H1 (cell line): ENCODE measurements at regions not wholly inside any gene's neighbourhood (a gene's known extent, or its start where the extent isn't known, plus 50 kb on each side); places are given as distances from the start of the nearest gene placed in this dataset.

Experiments used
- CTCF ChIA-PET: fragments of 300-600 bp; sonication (Branson Sonifier 250); formaldehyde crosslinking; loops from one replicate; lab custom pipeline; 2021; ENCODE audit not compliant: partially characterized antibody; lab: Charles Lee
- POLR2A ChIA-PET: fragments of 300-600 bp; sonication (Branson Sonifier 250); formaldehyde crosslinking; loops from one replicate; lab custom pipeline; 2021; ENCODE audit warnings: inconsistent platforms; ENCODE audit not compliant: partially characterized antibody; lab: Charles Lee
- DNase-seq, 2 experiments: peaks; one replicate each; pipeline versions ENCODE4 v3.0.0 to v3.0.0-alpha.2; 2010 to 2022; ENCODE audit warnings: low spot score in 2 of 2, low read depth in 1 of 2, mixed read lengths in 1 of 2
- FAIRE-seq: peaks from 2 replicates; lab custom pipeline; 2011; peaks lifted over from hg19 to GRCh38; lab: Jason Lieb, UNC
- H2AFZ ChIP-seq: 2 replicates; pipeline ENCODE4 v1.8.1; 2012; ENCODE audit warnings: low read length, inconsistent platforms
- H2AK5ac ChIP-seq: 2 replicates; pipeline ENCODE4 v1.6.1; 2013; ENCODE audit warnings: low read depth, low read length
- H2BK120ac ChIP-seq: replicated peaks from 2 replicates; pipeline ENCODE3; 2013; ENCODE audit warnings: low read depth, low read length, inconsistent platforms
- H2BK12ac ChIP-seq: 2 replicates; pipeline ENCODE4 v1.6.1; 2013; ENCODE audit warnings: low read depth, low read length
- H2BK15ac ChIP-seq: 2 replicates; pipeline ENCODE4 v1.6.1; 2013; ENCODE audit warnings: low read length
- H2BK20ac ChIP-seq: 2 replicates; pipeline ENCODE4 v1.6.1; 2013; ENCODE audit warnings: low read length
- H2BK5ac ChIP-seq: 2 replicates; pipeline ENCODE4 v1.6.1; 2013; ENCODE audit warnings: low read depth, low read length
- H3K14ac ChIP-seq: 2 replicates; pipeline ENCODE4 v1.6.1; 2013; ENCODE audit warnings: inconsistent platforms; ENCODE audit not compliant: insufficient read length
- H3K18ac ChIP-seq: 2 replicates; pipeline ENCODE4 v1.6.1; 2013; ENCODE audit warnings: low read length; ENCODE audit errors: extremely low read depth
- H3K23ac ChIP-seq: 2 replicates; pipeline ENCODE4 v1.6.1; 2013; ENCODE audit warnings: inconsistent platforms; ENCODE audit not compliant: insufficient read length
- H3K23me2 ChIP-seq: 2 replicates; pipeline ENCODE4 v1.6.1; 2013; ENCODE audit warnings: low read depth, low read length
- H3K27ac ChIP-seq: 2 replicates; pipeline ENCODE4 v1.6.1; 2011; ENCODE audit warnings: low read depth, low read length, inconsistent platforms
- H3K27me3 ChIP-seq, 4 experiments: replicated peaks in 1 of 4; 1 replicate in 1 of 4; 2 replicates in 3 of 4; pipeline versions ENCODE4 v1.6.1 to v1.8.1; 2011 to 2013; ENCODE audit warnings: low read length in 3 of 4, mild to moderate bottlenecking in 3 of 4, inconsistent platforms in 2 of 4, mixed read lengths in 2 of 4, moderate library complexity in 1 of 4; ENCODE audit not compliant: control insufficient read depth in 3 of 4, insufficient read depth in 3 of 4; ENCODE audit errors: extremely low read depth in 1 of 4
- H3K36me3 ChIP-seq, 4 experiments: 2 replicates each; pipeline versions ENCODE4 v1.6.1 to v1.8.1; 2011 to 2013; ENCODE audit warnings: mild to moderate bottlenecking in 4 of 4, low read length in 3 of 4, moderate library complexity in 2 of 4, control low read depth in 1 of 4, inconsistent platforms in 1 of 4; ENCODE audit not compliant: insufficient read depth in 4 of 4, control insufficient read depth in 2 of 4
- H3K4ac ChIP-seq: replicated peaks from 2 replicates; pipeline ENCODE3; 2013; ENCODE audit warnings: low read length, low read depth, mixed read lengths, inconsistent platforms; ENCODE audit not compliant: insufficient read length
- H3K4me1 ChIP-seq, 4 experiments: replicated peaks in 1 of 4; 1 replicate in 1 of 4; 2 replicates in 3 of 4; pipeline versions ENCODE4 v1.6.1 to v1.8.1; 2011 to 2013; ENCODE audit warnings: low read length in 3 of 4, inconsistent platforms in 2 of 4, mixed read lengths in 1 of 4; ENCODE audit not compliant: insufficient read depth in 4 of 4, control insufficient read depth in 3 of 4
- H3K4me2 ChIP-seq, 2 experiments: 2 replicates each; pipeline versions ENCODE4 v1.6.1 to v1.8.1; 2011 to 2013; ENCODE audit warnings: low read depth in 2 of 2, low read length in 2 of 2, control low read depth in 1 of 2, inconsistent platforms in 1 of 2, mild to moderate bottlenecking in 1 of 2; ENCODE audit not compliant: insufficient read depth in 1 of 2
- H3K4me3 ChIP-seq, 4 experiments: fragments of 200-600, 300-600 bp in 1 of 4; sonication (generic), shearing (Covaris generic), sonication (Bioruptor Twin) in 1 of 4; 2 replicates each; pipeline versions ENCODE4 v1.5.1 to v1.8.1; 2011 to 2016; ENCODE audit warnings: low read length in 4 of 4, low read depth in 3 of 4, control low read depth in 2 of 4, inconsistent platforms in 2 of 4, mild to moderate bottlenecking in 2 of 4, mixed read lengths in 1 of 4, moderate library complexity in 1 of 4; ENCODE audit not compliant: insufficient read depth in 2 of 4; ENCODE audit errors: extremely low read depth in 1 of 4
- H3K56ac ChIP-seq: replicated peaks from 2 replicates; pipeline ENCODE3; 2013; ENCODE audit warnings: low read depth, mild to moderate bottlenecking, mixed read lengths, low read length, inconsistent platforms; ENCODE audit not compliant: insufficient read length
- H3K79me1 ChIP-seq: 2 replicates; pipeline ENCODE4 v1.6.1; 2013; ENCODE audit warnings: low read depth, low read length, control low read depth
- H3K79me2 ChIP-seq, 2 experiments: 2 replicates each; pipeline versions ENCODE4 v1.6.1 to v1.8.1; 2012 to 2013; ENCODE audit warnings: low read length in 2 of 2, mild to moderate bottlenecking in 2 of 2, inconsistent platforms in 1 of 2; ENCODE audit not compliant: insufficient read depth in 2 of 2, control insufficient read depth in 1 of 2
- H3K9ac ChIP-seq, 4 experiments: replicated peaks in 1 of 4; 1 replicate in 1 of 4; 2 replicates in 3 of 4; pipeline versions ENCODE4 v1.6.1 to v1.8.1; 2011 to 2013; ENCODE audit warnings: low read depth in 3 of 4, low read length in 3 of 4, control low read depth in 2 of 4, mild to moderate bottlenecking in 2 of 4, moderate library complexity in 2 of 4, inconsistent platforms in 1 of 4; ENCODE audit errors: extremely low read depth in 1 of 4
- H3K9me3 ChIP-seq, 2 experiments: 2 replicates each; pipeline versions ENCODE4 v1.6.1 to v1.8.1; 2012 to 2013; ENCODE audit warnings: mild to moderate bottlenecking in 2 of 2, moderate library complexity in 2 of 2, control low read depth in 1 of 2, inconsistent platforms in 1 of 2, low read depth in 1 of 2, low read length in 1 of 2, mixed read lengths in 1 of 2; ENCODE audit not compliant: insufficient read depth in 2 of 2
- H4K20me1 ChIP-seq, 2 experiments: replicated peaks in 1 of 2; 2 replicates each; pipeline versions ENCODE3 to v1.8.1; 2011 to 2013; ENCODE audit warnings: inconsistent platforms in 2 of 2, low read length in 2 of 2, mild to moderate bottlenecking in 1 of 2; ENCODE audit not compliant: insufficient read depth in 2 of 2, control insufficient read depth in 1 of 2
- H4K5ac ChIP-seq: 2 replicates; pipeline ENCODE4 v1.6.1; 2013; ENCODE audit warnings: low read length, low read depth, mixed read lengths, inconsistent platforms; ENCODE audit not compliant: insufficient read length
- H4K8ac ChIP-seq: 2 replicates; pipeline ENCODE4 v1.8.0; 2013; ENCODE audit warnings: mild to moderate bottlenecking, moderate library complexity, low read length, inconsistent platforms; ENCODE audit not compliant: insufficient read depth; ENCODE audit errors: extremely low read depth
- H4K91ac ChIP-seq: replicated peaks from 2 replicates; pipeline ENCODE3; 2013; ENCODE audit warnings: low read length, mixed read lengths, inconsistent platforms; ENCODE audit not compliant: insufficient read length
- BCL11A ChIP-seq, 2 experiments: IDR thresholded peaks; one replicate each; pipeline ENCODE4 v1.6.1; 2011; ENCODE audit warnings: low read depth in 2 of 2, low read length in 2 of 2, mild to moderate bottlenecking in 2 of 2
- EGR1 ChIP-seq: IDR thresholded peaks from 2 replicates; pipeline ENCODE4 v1.6.1; 2011; ENCODE audit warnings: low read depth, low read length, borderline replicate concordance
- RNF2 ChIP-seq: fragments of 200-900, 300-1000 bp; sonication (generic); IDR thresholded peaks from 2 replicates; pipeline ENCODE4 v1.7.1; 2016; ENCODE audit warnings: borderline replicate concordance, low read depth, mild to moderate bottlenecking, antibody characterized with exemption, low read length; ENCODE audit not compliant: poor library complexity, severe bottlenecking; ENCODE audit errors: missing control alignments
- SP2 ChIP-seq: IDR thresholded peaks from 2 replicates; pipeline ENCODE4 v1.6.1; 2012; ENCODE audit warnings: mild to moderate bottlenecking, low read length, inconsistent platforms
- SUZ12 ChIP-seq: fragments of 200-600 bp; sonication (generic); IDR thresholded peaks from 2 replicates; pipeline ENCODE4 v1.6.1; 2012; ENCODE audit warnings: mild to moderate bottlenecking, inconsistent platforms, low read length, moderate library complexity, mixed read lengths
- WGBS, 2 experiments: shearing (Covaris generic) in 1 of 2; methylation state at CpG; one replicate each; pipeline versions ENCODE4 v1.1.6 to v1.1.7; 2013 to 2015; ENCODE audit warnings: low lambda C conversion rate in 2 of 2, mixed read lengths in 2 of 2, inconsistent platforms in 1 of 2, low coverage in 1 of 2, missing lambda C conversion rate in 1 of 2; ENCODE audit not compliant: insufficient replicate concordance in 2 of 2, insufficient coverage in 1 of 2, insufficient read length in 1 of 2; ENCODE audit errors: extremely low coverage in 1 of 2, missing lambda C conversion rate in 1 of 2; 5-methylcytosine and 5-hydroxymethylcytosine counted together

DNA sequence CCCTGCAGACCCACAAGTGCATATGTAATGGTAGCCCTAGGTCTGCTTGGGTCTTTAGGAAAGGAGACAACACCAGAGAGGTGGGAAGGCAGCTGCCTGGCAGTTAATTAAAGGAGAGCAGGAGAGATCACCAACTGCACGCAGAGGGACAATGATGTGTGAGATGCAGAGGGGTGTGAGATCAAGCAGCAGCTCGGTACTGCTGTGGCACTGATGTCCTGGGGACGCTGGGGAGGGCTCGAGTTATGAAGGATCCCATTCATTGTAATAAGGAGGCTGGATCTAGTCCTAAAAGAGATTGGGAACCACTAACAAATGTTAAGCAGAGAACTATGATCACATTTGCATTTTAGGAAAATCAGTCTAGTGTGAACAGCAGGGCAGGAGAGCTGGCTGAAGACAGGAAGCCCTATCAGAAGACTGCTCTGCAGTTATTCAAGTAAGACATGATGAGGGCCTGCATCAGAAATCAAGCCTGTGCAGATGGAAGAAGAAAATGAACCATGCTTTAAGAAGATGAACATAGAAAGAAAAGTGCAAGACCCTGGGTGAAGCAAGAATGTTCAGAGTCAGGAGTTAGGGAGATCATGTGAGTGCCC is 80.4 kb downstream of the DLEU7 start:
- Histone ChIP-seq H3K23me2 (no peaks in the 10 kb centered on the region), H3K4me3 (no peak overlapping the region), H2BK15ac (no peak overlapping the region), H3K79me2 (no peaks in the 10 kb centered on the region), H3K9ac (no peak overlapping the region), H2AK5ac (no peak overlapping the region), H4K91ac (no peak overlapping the region), H2AFZ (no peak overlapping the region), H3K23ac (no peak overlapping the region), H3K14ac (no peak overlapping the region), H3K4me2 (no peak overlapping the region), H4K5ac (no peak overlapping the region), H3K18ac (no peak overlapping the region), H3K27me3 (no peaks in the 10 kb centered on the region), H3K79me1 (no peaks in the 10 kb centered on the region), H2BK12ac (no peak overlapping the region), H3K4me1 (no peaks in the 10 kb centered on the region), H4K20me1 (no peaks in the 10 kb centered on the region), H3K56ac (no peak overlapping the region), H2BK20ac (no peak overlapping the region), H3K9me3 (peaks cover 3 to 5% of the 10 kb centered on the region in 2 experiments; a peak in 3 of 4 replicates), H4K8ac (no peak overlapping the region), H3K27ac (no peak overlapping the region), H3K36me3 (no peaks in the 10 kb centered on the region), H2BK120ac (no peak overlapping the region), H3K4ac (no peak overlapping the region), H2BK5ac (no peak overlapping the region)
- CTCF ChIA-PET = interaction anchor here (0.6 to 1.5 kb wide), 2 partner anchors 149 to 270 kb away, joined by 3 to 4 read pairs; no protein-coding TSS in a partner anchor
- WGBS, 2 experiments = 88% methylated on average over 4 of the region's 4 CpGs; no CpG with 5 or more reads in 1 of the 2 experiments
- no peak for DNase-seq
- POLR2A ChIA-PET = interaction anchor here (1.4 kb wide), 1 partner anchor 11 kb away, joined by 3 read pairs; no protein-coding TSS in a partner anchor
- no peak for FAIRE-seq
- no peak for TF ChIP-seq EGR1
- no peak for TF ChIP-seq SUZ12
- no peak for TF ChIP-seq RNF2
- TF ChIP-seq BCL11A (IDR thresholded peaks at IDR 0.05; ENCODE audit: low read depth in 2 of 2, low read length in 2 of 2) = no peak
- TF ChIP-seq SP2 = no peak
